DOHH2 (cell line): ENCODE measurements at regions not wholly inside any gene's neighbourhood (a gene's known extent, or its start where the extent isn't known, plus 50 kb on each side); places are given as distances from the start of the nearest gene placed in this dataset.

Source experiments
- H3F3A ChIP-seq: fragments of 200-600 bp; sonication (generic), shearing (Covaris generic); 2 replicates; pipeline ENCODE4 v1.6.0; 2016; ENCODE audit warnings: antibody characterized with exemption, mild to moderate bottlenecking; ENCODE audit not compliant: control insufficient read depth, insufficient read depth
- H3K27ac ChIP-seq: fragments of 200-600 bp; sonication (generic); 2 replicates; pipeline ENCODE4 v1.5.1; 2014; ENCODE audit warnings: low read depth, mild to moderate bottlenecking, low read length, moderate library complexity
- H3K27me3 ChIP-seq: fragments of 200-600 bp; sonication (generic); 2 replicates; pipeline ENCODE4 v1.6.1; 2014; ENCODE audit warnings: mild to moderate bottlenecking, low read length, mixed read lengths; ENCODE audit not compliant: control insufficient read depth
- H3K36me3 ChIP-seq: fragments of 200-600 bp; sonication (generic); 2 replicates; pipeline ENCODE4 v1.6.1; 2014; ENCODE audit warnings: mild to moderate bottlenecking, low read length, moderate library complexity, mixed read lengths; ENCODE audit not compliant: control insufficient read depth
- H3K4me1 ChIP-seq: fragments of 200-600 bp; sonication (generic); 2 replicates; pipeline ENCODE4 v1.6.1; 2014; ENCODE audit warnings: mild to moderate bottlenecking, low read length, mixed read lengths; ENCODE audit not compliant: control insufficient read depth
- H3K4me2 ChIP-seq: fragments of 200-600 bp; sonication (generic); 2 replicates; pipeline ENCODE4 v1.6.0; 2014; ENCODE audit warnings: mild to moderate bottlenecking, low read length, moderate library complexity
- H3K4me3 ChIP-seq: fragments of 200-600 bp; sonication (generic); 2 replicates; pipeline ENCODE4 v1.5.1; 2014; ENCODE audit warnings: mild to moderate bottlenecking, low read length, mixed read lengths
- H3K79me2 ChIP-seq: fragments of 200-600 bp; sonication (generic); 2 replicates; pipeline ENCODE4 v1.6.1; 2014; ENCODE audit warnings: mild to moderate bottlenecking, low read length, mixed read lengths; ENCODE audit not compliant: control insufficient read depth
- H3K9me2 ChIP-seq: fragments of 200-600 bp; sonication (generic); replicated peaks from 2 replicates; pipeline ENCODE4 v1.6.1; 2014; ENCODE audit warnings: mild to moderate bottlenecking, low read length, mixed read lengths; ENCODE audit not compliant: control insufficient read depth
- H3K9me3 ChIP-seq: fragments of 200-600 bp; sonication (generic); 2 replicates; pipeline ENCODE4 v1.6.1; 2014; ENCODE audit warnings: antibody characterized with exemption, low read length, mixed read lengths; ENCODE audit not compliant: control insufficient read depth, insufficient read depth
- H4K20me1 ChIP-seq: fragments of 200-600 bp; sonication (generic); 2 replicates; pipeline ENCODE4 v1.6.0; 2014; ENCODE audit warnings: low read depth, mild to moderate bottlenecking, antibody characterized with exemption, low read length, moderate library complexity; ENCODE audit not compliant: control insufficient read depth, insufficient read depth
- CTCF ChIP-seq: fragments of 200-600 bp; sonication (generic); IDR thresholded peaks from one replicate; pipeline ENCODE4 v1.5.1; 2014; ENCODE audit warnings: antibody characterized with exemption, mild to moderate bottlenecking, low read depth, low read length; ENCODE audit not compliant: poor library complexity, severe bottlenecking
- EZH2phosphoT487 ChIP-seq: fragments of 200-600 bp; sonication (generic); IDR thresholded peaks from 2 replicates; pipeline ENCODE4 v1.6.1; 2017; ENCODE audit warnings: borderline replicate concordance, mild to moderate bottlenecking, antibody characterized with exemption, low read length, moderate library complexity, mixed read lengths

GRCh38 chr6:150767161-150767560 lies 98.3 kb upstream of the MTHFD1L start:
- no peaks in the 10 kb centered on the region for H3K9me3 ChIP-seq
- no peaks in the 10 kb centered on the region for H3K27me3 ChIP-seq
- no peak for TF ChIP-seq EZH2phosphoT487
- no peak for TF ChIP-seq CTCF
- peaks cover 38% of the 10 kb centered on the region for H3K79me2 ChIP-seq
- H3K4me2 ChIP-seq = no peak overlapping the region
- peaks cover 48% of the 10 kb centered on the region for H3K36me3 ChIP-seq
- H3K9me2 ChIP-seq = no peaks in the 10 kb centered on the region
- no peaks in the 10 kb centered on the region for H4K20me1 ChIP-seq
- H3F3A ChIP-seq = peaks cover 7% of the 10 kb centered on the region
- no peak overlapping the region for H3K4me3 ChIP-seq
- H3K27ac ChIP-seq = no peak overlapping the region
- H3K4me1 ChIP-seq = peaks cover 51% of the 10 kb centered on the region

GRCh38 chr6:150767571-150768018 lies 97.9 kb upstream of the MTHFD1L start:
- Histone ChIP-seq H3K36me3 (peaks cover 53% of the 10 kb centered on the region), H4K20me1 (no peaks in the 10 kb centered on the region), H3K79me2 (peaks cover 40% of the 10 kb centered on the region), H3K27ac (no peak overlapping the region), H3K9me3 (no peaks in the 10 kb centered on the region), H3K4me3 (no peak overlapping the region), H3F3A (peaks cover 7% of the 10 kb centered on the region), H3K27me3 (no peaks in the 10 kb centered on the region), H3K4me2 (no peak overlapping the region), H3K9me2 (no peaks in the 10 kb centered on the region), H3K4me1 (peaks cover 49% of the 10 kb centered on the region)
- TF ChIP-seq CTCF = no peak
- no peak for TF ChIP-seq EZH2phosphoT487

- H3K36me3 ChIP-seq = peaks cover 72% of the 10 kb centered on the region
- no peak overlapping the region for H3K4me2 ChIP-seq
- no peak overlapping the region for H3K27ac ChIP-seq
- peaks cover 3% of the 10 kb centered on the region for H3F3A ChIP-seq
- no peaks in the 10 kb centered on the region for H3K9me3 ChIP-seq
- H3K9me2 ChIP-seq = no peaks in the 10 kb centered on the region
- no peaks in the 10 kb centered on the region for H4K20me1 ChIP-seq
- H3K27me3 ChIP-seq = no peaks in the 10 kb centered on the region
- H3K4me3 ChIP-seq = no peak overlapping the region
- TF ChIP-seq EZH2phosphoT487 (no peak), CTCF (no peak)
- peaks cover 29% of the 10 kb centered on the region for H3K79me2 ChIP-seq
- peaks cover 21% of the 10 kb centered on the region for H3K4me1 ChIP-seq
Observed at GRCh38 chr6:150770637-150771036, 94.9 kb upstream of the MTHFD1L start.

GRCh38 chr6:150773969-150774368 lies 91.5 kb upstream of the MTHFD1L start:
- Histone ChIP-seq H3K36me3 (peaks cover 79% of the 10 kb centered on the region), H4K20me1 (no peaks in the 10 kb centered on the region), H3K79me2 (peaks cover 21% of the 10 kb centered on the region), H3K4me1 (no peaks in the 10 kb centered on the region), H3F3A (no peaks in the 10 kb centered on the region; the same call in 1 of the 2 replicates), H3K9me3 (no peaks in the 10 kb centered on the region), H3K9me2 (no peaks in the 10 kb centered on the region), H3K4me2 (no peak overlapping the region), H3K27me3 (no peaks in the 10 kb centered on the region), H3K27ac (no peak overlapping the region), H3K4me3 (no peak overlapping the region)
- TF ChIP-seq CTCF (no peak), EZH2phosphoT487 (no peak)
